ENCODE measurements at regions not wholly inside any gene's neighbourhood (a gene's known extent, or its start where the extent isn't known, plus 50 kb on each side); places are given as distances from the start of the nearest gene placed in this dataset.

- H3K36me3 ChIP-seq (ENCODE audit: insufficient read depth, low read length), result no peaks in the 10 kb centered on the region
- ChIA-PET CTCF (ENCODE audit: unreplicated experiment) (no interaction called here), POLR2A (interaction anchor here (0.6 to 0.7 kb wide), 3 partner anchors 18 to 494 kb away, joined by 3 to 4 read pairs (median 3); no protein-coding TSS in a partner anchor)
- no peak overlapping the region for H3K4me3 ChIP-seq (ENCODE audit: low read depth, low read length, poor library complexity, severe bottlenecking)
- H3K79me2 ChIP-seq (ENCODE audit: insufficient read depth, low read depth, low read length), result no peaks in the 10 kb centered on the region
- no peak overlapping the region for H2AFZ ChIP-seq (ENCODE audit: low read length)
- intact Hi-C loops (cut with micrococcal nuclease; ENCODE audit: unreplicated experiment), result loop anchor here (10.0 kb wide), 1 partner anchor 572 kb away; no protein-coding TSS in a partner anchor
- no peaks in the 10 kb centered on the region for H3K9me3 ChIP-seq (ENCODE audit: low read length)
- TF ChIP-seq CTCF (conservative IDR thresholded peaks at IDR 0.05; ENCODE audit: low read length) (no peak), EZH2phosphoT487 (IDR thresholded peaks at IDR 0.05; ENCODE audit: borderline replicate concordance, low read depth, low read length) (no peak)
- H4K20me1 ChIP-seq (ENCODE audit: insufficient read depth, low read length), result no peaks in the 10 kb centered on the region
- no peaks in the 10 kb centered on the region for H3K4me1 ChIP-seq (ENCODE audit: insufficient read depth, low read length, poor library complexity, severe bottlenecking)
- H3K4me2 ChIP-seq (ENCODE audit: low read length), result no peak overlapping the region
- BruUV-seq (replicated peaks), result no TSS peak
- H3K9me2 ChIP-seq (ENCODE audit: insufficient read depth, low read length), result no peaks in the 10 kb centered on the region
- DNase-seq (ENCODE audit: low spot score), result no peak
- H3K27ac ChIP-seq (ENCODE audit: low read depth, low read length, poor library complexity, severe bottlenecking), result no peak overlapping the region
Observed at GRCh38 chr6:101236709-101237108, 156.8 kb upstream of the GRIK2 start.

- intact Hi-C loops (cut with micrococcal nuclease; ENCODE audit: unreplicated experiment), result no loop called here
Observed at GRCh38 chr6:101241442-101241841, 152.1 kb upstream of the GRIK2 start.

More at GRCh38 chr6:101241442-101241841, 152.1 kb upstream of the GRIK2 start:
- ChIA-PET CTCF (ENCODE audit: unreplicated experiment) (no interaction called here), POLR2A (no interaction called here)
- no TSS peak for BruUV-seq (replicated peaks)
- Histone ChIP-seq H4K20me1 (ENCODE audit: insufficient read depth, low read length) (no peaks in the 10 kb centered on the region), H3K79me2 (ENCODE audit: insufficient read depth, low read depth, low read length) (no peaks in the 10 kb centered on the region), H3K4me2 (ENCODE audit: low read length) (no peak overlapping the region), H3K9me2 (ENCODE audit: insufficient read depth, low read length) (no peaks in the 10 kb centered on the region), H3K4me1 (ENCODE audit: insufficient read depth, low read length, poor library complexity, severe bottlenecking) (no peaks in the 10 kb centered on the region), H3K27ac (ENCODE audit: low read depth, low read length, poor library complexity, severe bottlenecking) (no peak overlapping the region), H3K36me3 (ENCODE audit: insufficient read depth, low read length) (no peaks in the 10 kb centered on the region), H3K4me3 (ENCODE audit: low read depth, low read length, poor library complexity, severe bottlenecking) (no peak overlapping the region), H3K9me3 (ENCODE audit: low read length) (no peaks in the 10 kb centered on the region), H2AFZ (ENCODE audit: low read length) (no peak overlapping the region)
- TF ChIP-seq EZH2phosphoT487 (IDR thresholded peaks at IDR 0.05; ENCODE audit: borderline replicate concordance, low read depth, low read length) (no peak), CTCF (conservative IDR thresholded peaks at IDR 0.05; ENCODE audit: low read length) (no peak)
- DNase-seq (ENCODE audit: low spot score), result no peak

Measured in OCI-LY7 (cell line).